NAMALWA (cell line): ENCODE measurements at regions not wholly inside any gene's neighbourhood (a gene's known extent, or its start where the extent isn't known, plus 50 kb on each side); places are given as distances from the start of the nearest gene placed in this dataset.

Source experiments
- DNase-seq: peaks from one replicate; pipeline ENCODE4 v3.0.0-alpha.2; 2015; ENCODE audit warnings: low spot score

GRCh38 chr1:63122079-63122478 lies 200.3 kb upstream of the FOXD3 start:
- no peak for DNase-seq

DNA sequence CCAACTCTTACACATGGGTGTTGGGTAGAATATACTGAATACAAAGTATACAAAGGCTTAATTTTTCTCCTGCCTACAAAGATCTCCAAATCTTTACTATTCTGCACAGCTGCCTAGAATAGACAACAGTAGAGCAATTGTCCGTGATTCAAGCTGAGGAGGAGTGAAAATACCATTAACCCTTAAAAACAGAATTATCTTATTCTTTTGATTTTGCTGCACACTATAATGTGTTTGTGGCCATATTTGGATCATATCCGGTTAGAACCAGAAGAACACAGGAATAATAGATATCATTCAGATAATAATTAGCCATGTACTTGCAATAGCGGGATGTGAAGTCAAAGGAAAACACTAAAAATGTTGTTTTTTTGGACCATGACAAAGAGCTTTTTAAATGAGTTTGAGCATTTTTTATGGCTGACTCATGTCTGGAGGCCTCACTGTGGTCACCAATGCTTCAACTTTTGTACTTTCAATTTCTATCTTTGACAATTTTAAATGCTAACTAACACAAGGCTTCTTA lies 197.6 kb upstream of the FOXD3 start:
- DNase-seq, result no peak

DNA sequence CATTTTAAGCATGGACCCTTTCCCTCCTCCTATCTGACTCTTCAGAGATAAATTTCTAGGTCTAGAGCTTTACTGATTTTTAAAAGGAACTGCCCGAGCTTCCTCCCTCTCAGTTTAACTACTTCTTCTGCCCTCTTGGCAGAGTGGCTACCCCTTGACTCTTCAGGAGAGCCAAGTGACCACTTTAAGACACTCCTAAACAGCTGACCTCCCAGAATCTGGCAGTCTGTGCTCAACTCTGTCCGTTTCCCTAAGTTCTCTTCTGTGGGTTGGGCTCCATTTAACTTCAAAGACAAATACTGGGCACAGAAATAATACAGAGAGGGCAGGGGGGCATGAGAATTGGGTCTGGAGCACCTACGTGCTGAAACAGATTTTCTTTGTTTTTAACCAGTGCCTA lies 196.3 kb upstream of the FOXD3 start:
- no peak for DNase-seq

- DNase-seq, result no peak
Measured at GRCh38 chr1:63127376-63127775, 195.0 kb upstream of the FOXD3 start.

DNA sequence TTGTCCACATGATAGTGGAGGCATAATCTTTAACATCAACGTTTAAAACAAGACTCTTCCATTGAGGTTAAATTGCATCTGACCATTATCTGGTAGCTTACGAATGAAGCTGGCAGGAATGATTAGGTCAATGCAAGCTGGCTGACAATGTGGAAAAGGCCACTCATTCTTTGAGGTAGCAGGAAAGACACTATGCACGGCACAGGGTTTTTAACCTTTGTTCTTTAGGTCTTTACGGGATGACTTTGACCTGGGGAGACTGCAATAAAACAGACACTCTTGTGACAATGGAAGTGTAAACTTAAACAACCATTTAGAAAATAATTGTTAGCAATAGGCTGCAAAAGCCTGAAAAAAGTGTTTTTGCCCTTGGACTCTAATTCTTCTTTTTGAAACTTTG lies 193.8 kb upstream of the FOXD3 start:
- DNase-seq, result no peak

DNA sequence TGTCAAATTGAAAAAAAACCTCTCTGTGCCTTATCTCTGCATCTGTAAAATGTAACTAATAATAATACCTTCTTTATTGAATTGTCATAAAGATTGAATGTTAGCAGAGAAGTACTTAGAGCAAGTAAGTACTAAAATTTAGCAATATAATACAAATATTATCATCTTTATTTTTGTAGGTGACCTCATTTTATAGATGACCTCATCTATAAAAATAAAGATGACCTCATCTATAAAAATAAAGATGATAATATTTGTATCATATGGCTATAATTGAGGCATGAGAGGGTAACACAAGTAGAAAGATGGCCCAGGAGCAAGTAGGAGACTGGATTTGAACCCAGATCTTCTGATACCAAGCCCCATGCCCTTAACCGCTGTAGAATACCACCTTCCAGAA lies 193.2 kb upstream of the FOXD3 start:
- no peak for DNase-seq

DNA sequence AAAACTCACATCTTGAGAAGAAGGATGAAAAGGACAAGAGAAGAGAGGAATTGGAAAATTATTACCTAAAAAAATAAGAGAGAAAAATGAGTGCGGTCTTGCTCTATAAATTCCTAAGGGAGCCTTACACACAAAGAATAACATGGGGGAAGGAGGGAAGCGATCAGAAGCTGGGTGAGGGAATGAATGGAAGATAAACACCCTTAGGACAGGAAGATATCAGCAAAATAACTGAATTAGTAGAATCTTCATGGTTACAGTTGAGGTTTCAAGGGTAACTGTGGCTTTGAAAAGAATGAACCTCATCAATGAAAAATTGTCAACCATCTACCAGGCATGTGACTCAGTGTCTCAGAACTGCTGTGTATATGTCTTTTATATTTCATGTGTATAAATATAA lies 192.5 kb upstream of the FOXD3 start:
- no peak for DNase-seq

- no peak for DNase-seq
Measured at GRCh38 chr1:63134501-63135173, 187.7 kb upstream of the FOXD3 start.

GRCh38 chr1:63135174-63135512 lies 187.2 kb upstream of the FOXD3 start:
- DNase-seq, result no peak

- no peak for DNase-seq
Measured at GRCh38 chr1:63135801-63136200, 186.6 kb upstream of the FOXD3 start.

- DNase-seq, result no peak
Measured at GRCh38 chr1:63142001-63142400, 180.4 kb upstream of the FOXD3 start.

GRCh38 chr1:63143482-63143881 lies 178.9 kb upstream of the FOXD3 start:
- DNase-seq, result no peak

GRCh38 chr1:63147783-63148182 lies 174.6 kb upstream of the FOXD3 start:
- no peak for DNase-seq

DNA sequence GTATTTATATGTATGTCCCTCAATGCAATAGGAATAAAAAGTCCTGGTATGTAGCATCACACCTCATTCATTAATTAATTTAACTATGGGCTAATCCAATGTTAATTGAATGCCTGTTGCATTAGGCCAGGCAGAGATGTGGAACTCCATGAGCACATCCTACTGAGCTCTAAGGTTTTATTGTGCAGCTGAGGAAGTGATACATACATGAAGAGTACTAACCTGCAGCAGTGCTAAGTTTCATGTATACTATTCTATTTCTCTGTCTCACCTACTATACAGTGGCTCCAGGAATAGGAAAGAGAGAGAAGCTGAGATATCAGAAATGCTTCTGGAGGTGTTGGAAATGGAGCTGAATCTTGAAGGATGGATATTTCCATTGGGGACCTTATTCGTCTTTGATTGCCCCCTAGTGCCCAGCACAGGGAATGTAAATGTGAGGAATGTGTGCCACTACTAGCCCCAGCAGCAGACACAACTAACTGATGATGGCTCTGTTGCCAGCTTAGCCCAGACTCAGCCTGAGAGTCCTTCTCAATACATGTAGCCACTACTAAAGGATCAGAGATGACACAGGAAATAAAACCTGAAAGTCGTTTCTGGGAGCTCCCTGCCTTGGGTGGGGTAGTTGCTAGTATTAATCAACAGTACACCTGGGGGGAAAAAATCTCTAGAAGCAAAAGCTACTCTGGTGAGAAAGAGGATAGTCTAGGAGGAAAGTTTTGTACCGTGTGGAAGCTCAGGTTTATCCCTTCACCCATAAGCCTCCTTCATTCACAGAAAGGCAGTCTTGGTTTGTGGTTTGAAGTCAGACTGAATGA lies 173.3 kb upstream of the FOXD3 start:
- DNase-seq, result peak; percentile 48

DNA sequence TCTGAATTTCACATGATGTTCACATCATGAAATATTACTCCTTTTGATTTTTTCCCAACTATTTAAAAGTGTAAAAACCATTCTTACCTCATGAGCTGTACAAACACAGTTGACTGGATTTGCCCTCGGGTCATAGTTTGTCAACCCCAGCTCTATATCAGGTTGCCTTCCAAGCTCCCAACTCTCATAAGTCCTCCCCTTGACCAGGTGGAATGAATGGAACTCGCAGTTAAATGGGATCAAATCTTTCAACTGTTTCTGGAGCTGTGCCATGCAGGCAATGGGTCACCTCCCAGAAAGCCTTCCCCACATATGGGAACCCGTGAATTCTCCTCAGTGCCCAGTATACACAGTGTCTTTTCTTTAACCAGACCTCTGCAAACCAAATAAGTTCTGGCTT lies 169.8 kb upstream of the FOXD3 start:
- no peak for DNase-seq

DNA sequence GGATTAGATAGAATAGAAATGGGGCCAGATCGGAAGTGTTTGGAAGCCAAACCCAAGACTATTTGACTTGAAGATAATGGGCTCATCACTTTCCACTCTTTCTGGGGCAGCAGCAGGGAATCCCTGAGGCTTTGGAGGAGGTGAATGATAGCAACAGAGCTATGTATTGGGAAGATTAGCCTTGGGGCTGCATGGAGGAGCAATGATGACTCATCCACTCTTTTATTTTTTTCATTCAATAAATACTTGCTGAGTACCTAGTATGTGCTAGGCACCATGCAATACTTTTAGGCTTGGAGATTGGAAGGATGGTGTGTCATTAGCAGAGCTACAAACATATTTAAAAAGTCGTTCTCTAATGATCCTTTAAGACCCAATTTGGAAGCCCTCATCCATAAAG lies 166.9 kb upstream of the FOXD3 start:
- no peak for DNase-seq

- no peak for DNase-seq
Measured at GRCh38 chr1:63157085-63157484, 165.3 kb upstream of the FOXD3 start.

DNA sequence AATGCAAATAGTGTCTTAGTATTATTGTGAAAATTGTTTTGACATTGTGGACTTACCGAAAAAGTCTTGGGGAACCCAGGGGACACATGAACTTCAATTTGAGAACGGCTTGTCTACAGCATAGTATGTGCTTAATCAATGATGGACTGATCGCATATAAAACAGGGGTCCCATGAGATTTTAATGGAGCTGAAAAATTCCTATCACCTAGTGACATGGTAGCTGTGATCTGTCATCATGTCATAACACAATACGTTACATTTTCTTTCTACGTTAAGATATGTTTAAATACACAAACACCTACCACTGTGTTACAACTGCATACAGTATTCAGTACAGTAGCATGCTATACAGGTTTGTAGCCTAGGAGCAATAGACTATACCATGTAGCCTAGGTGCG lies 153.3 kb upstream of the FOXD3 start:
- no peak for DNase-seq

GRCh38 chr1:63173161-63173560 lies 149.2 kb upstream of the FOXD3 start:
- DNase-seq, result no peak

- DNase-seq, result peak; percentile 24
Measured at GRCh38 chr1:63189677-63190076, 132.7 kb upstream of the FOXD3 start.

DNA sequence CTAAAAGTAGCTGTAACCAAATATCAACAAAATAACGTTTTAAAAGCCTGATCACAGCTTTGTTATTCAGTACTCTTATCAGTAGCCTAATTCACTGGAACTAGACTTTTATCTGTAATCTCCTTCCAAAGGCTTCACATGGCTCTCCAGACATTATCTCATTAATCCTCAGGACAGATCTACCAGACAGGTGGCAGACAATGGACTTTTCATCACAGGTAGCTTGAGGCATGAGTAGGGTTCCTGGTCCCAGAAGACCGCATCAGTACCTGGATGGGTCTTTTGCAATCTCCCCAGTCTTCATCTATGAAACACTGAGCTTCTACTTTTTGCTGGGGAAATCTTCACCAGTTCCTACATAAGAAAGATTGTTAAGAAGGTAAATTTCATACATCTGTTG lies 132.2 kb upstream of the FOXD3 start:
- no peak for DNase-seq

DNA sequence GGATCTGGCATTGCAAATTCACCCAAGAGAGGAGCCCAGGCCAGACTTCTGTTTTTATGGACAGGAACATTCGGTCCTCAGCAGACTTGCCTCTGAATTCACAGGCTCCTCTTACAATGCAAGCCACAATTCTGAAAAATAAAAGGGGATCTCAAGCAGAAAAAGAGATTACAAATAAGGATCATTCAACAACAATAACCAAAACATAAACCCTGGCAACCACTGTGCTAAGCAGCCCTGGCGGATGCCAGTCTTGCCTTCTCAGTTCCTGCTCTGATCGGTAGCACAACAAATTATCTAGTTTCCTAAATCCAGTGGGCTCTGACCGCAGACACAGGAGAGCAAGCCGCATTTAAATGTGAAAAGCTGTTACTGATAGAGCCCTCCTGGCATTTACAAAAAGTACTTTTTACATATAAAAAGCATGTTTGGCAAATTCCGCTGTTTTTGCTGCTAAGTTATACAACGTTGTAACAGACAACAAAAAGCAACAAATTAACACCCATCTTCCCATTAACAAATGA lies 123.4 kb upstream of the FOXD3 start:
- DNase-seq, result no peak

- DNase-seq, result no peak
Measured at GRCh38 chr1:63199706-63200335, 122.5 kb upstream of the FOXD3 start.
